Stimulated activated naive CD8-positive, alpha-beta T cell treated with anti-CD3 and anti-CD28 coated beads, Interleukin-15, Interleukin-2, amounts not matched to agents 100 ng/mL and 50 ng/mL, for 24 hours (primary cell): ENCODE measurements at regions not wholly inside any gene's neighbourhood (a gene's known extent, or its start where the extent isn't known, plus 50 kb on each side); places are given as distances from the start of the nearest gene placed in this dataset.
"Not testable (repeated sequence)": the region's sequence is repeated elsewhere in the genome, so short reads cannot be mapped to it uniquely, and the experiment has no call there.

ENCODE experiments used
- H3K27ac Mint-ChIP-seq: one replicate; pipeline ENCODE4 v1.8.0; 2021; ENCODE audit warnings: mild to moderate bottlenecking, mixed read lengths
- H3K27me3 Mint-ChIP-seq: one replicate; pipeline ENCODE4 v1.8.0; 2021; ENCODE audit warnings: mixed read lengths
- H3K36me3 Mint-ChIP-seq: one replicate; pipeline ENCODE4 v1.8.0; 2021; ENCODE audit warnings: low read depth, mixed read lengths
- H3K4me1 Mint-ChIP-seq: one replicate; pipeline ENCODE4 v1.8.0; 2021; ENCODE audit warnings: low read depth, mixed read lengths
- H3K4me3 Mint-ChIP-seq: one replicate; pipeline ENCODE4 v1.8.0; 2021; ENCODE audit warnings: mild to moderate bottlenecking, mixed read lengths
- H3K9me3 Mint-ChIP-seq: one replicate; pipeline ENCODE4 v1.8.0; 2021; ENCODE audit warnings: mixed read lengths

DNA sequence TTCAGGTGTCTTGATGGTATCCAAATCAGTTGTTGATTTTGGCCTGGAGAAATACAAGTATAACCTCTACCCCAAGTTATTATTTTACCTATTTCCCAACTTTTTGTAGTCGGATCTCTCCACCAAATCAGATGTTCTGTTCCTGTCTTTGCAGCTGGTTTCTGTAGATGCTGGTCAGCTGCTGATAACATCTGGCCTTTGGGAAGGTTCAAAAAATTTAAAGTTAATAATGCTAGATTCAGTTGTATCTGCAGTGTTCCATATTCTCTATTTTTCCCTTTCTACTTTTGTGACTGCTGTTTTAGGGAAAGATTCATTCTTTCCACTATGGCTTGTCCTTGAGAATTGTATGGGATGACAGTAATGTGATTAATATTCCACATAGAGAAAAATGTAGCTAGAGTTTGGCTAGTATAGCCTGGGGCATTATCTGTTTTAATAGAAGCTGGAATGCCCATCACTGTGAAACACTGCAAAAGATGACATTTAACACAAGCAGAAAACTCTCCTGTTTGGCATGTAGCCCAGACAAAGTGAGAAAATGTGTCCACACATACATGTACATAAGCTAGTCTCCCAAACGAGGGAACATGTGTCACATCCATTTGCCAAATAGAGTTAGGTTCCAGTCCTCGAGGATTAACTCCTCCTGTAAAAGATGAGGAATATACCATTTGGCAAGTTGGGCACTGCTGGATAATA lies 99.2 kb downstream of the ZNF100 start:
- H3K4me3 Mint-ChIP-seq, H3K9me3 Mint-ChIP-seq, H3K27me3 Mint-ChIP-seq, H3K36me3 Mint-ChIP-seq, H3K27ac Mint-ChIP-seq, H3K4me1 Mint-ChIP-seq: not testable (repeated sequence)

DNA sequence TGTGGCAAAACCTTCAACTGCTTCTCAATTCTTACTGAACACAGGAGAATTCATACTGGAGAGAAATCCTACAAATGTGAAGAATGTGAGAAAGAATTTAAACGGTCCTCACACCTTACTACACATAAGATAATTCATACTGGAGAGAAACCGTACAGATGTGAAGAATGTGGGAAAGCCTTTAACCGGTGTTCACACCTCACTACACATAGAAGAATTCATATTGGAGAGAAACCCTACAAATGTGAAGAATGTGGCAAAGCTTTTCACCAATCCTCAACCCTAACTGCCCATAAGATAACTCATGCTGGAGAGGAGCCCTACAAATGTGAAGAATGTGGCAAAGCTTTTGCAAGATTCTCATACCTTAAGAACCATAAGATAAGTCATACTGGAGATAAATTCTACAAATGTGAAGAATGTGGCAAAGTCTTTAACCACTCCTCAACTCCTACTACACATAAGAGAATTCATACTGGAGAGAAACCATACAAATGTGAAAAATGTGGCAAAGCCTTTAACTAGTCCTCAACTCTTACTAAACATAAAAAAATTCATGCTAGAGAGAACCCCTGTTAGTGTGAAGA lies 111.7 kb downstream of the ZNF100 start:
- no peak overlapping the region for H3K27ac Mint-ChIP-seq
- H3K4me3 Mint-ChIP-seq: no peak overlapping the region
- no peaks in the 10 kb centered on the region for H3K27me3 Mint-ChIP-seq
- no peaks in the 10 kb centered on the region for H3K36me3 Mint-ChIP-seq
- H3K4me1 Mint-ChIP-seq: no peaks in the 10 kb centered on the region
- peaks cover 13% of the 10 kb centered on the region for H3K9me3 Mint-ChIP-seq

DNA sequence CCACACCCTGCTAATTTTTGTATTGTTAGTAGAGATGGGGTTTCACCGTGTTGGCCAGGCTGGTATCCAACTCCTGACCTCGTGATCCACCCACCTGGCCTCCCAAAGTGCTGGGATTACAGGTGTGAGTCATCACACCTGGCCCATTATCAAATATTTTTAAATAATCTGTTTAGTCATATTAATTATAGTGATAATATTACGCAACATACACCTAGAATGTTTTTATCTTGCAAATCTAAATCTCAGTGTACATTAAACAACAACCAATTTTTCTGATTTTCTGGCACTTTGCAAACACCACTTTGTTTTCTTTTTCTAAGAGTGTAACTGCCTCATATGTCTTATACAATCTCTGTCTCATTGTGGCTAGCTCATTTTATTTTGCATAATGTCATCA lies 115.9 kb downstream of the ZNF100 start:
- not testable (repeated sequence) for H3K27me3 Mint-ChIP-seq, H3K4me3 Mint-ChIP-seq, H3K36me3 Mint-ChIP-seq, H3K4me1 Mint-ChIP-seq, H3K27ac Mint-ChIP-seq
- H3K9me3 Mint-ChIP-seq: peaks cover 21% of the 10 kb centered on the region

DNA sequence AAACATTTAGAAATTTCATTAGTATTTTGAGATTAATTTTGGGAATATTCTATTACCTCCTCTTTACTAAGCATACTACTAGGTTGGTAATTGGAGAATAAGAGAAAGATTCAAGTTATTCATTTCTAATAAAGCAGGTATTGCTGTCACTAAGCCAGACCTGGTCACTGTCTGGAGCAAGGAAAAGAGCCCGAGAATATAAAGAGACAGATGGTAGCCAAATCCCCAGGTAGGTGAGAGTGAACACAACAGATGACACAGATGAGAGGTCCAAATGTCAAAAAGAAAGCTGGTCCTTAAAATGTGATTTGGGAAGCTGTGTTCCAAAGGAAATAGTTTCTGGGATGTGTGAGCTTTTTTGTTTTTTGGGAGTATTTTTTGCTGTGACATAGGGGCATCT lies 128.6 kb downstream of the ZNF100 start:
- H3K27ac Mint-ChIP-seq: no peak overlapping the region
- H3K27me3 Mint-ChIP-seq: no peaks in the 10 kb centered on the region
- peaks cover 7% of the 10 kb centered on the region for H3K9me3 Mint-ChIP-seq
- H3K4me3 Mint-ChIP-seq: no peak overlapping the region
- H3K36me3 Mint-ChIP-seq: no peaks in the 10 kb centered on the region
- no peaks in the 10 kb centered on the region for H3K4me1 Mint-ChIP-seq

DNA sequence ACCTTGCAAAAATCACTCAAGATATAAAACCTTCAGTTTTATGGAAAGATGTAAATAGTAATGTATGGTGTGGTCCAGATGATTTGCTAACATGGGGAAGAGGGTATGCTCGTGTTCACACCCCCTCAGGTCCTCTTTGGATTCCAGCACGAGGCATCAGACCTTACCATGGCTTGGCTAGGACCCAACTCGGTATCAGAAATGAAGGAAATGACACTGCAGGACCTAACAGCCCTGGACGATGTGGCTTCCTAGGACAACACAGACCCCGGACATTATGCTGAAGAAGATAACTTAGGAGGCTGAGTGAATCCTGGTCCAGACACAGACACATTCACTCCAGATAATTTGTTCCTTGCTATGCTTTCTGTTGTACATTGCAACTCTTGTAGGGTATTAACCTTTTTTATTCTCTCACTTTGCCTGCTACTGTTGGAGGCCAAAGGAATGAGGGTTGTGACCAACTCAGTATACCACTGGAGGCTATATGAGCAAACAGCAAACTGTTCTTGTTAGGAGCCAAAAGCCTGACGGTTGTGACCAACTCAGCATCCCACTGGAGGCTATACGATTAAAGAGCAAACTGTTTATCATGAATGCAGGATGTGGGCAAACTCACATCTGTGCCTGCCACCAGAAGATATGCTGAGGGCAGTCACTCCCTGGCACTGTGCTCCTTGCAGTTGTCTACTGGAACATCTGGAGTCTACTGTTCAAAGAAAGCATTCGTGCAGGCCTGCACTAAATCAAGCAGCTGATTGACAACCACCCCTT lies 121.7 kb downstream of the ZNF429 start:
- no peak overlapping the region for H3K4me3 Mint-ChIP-seq
- H3K27me3 Mint-ChIP-seq: no peaks in the 10 kb centered on the region
- peaks cover 10% of the 10 kb centered on the region for H3K9me3 Mint-ChIP-seq
- no peak overlapping the region for H3K27ac Mint-ChIP-seq
- H3K36me3 Mint-ChIP-seq: no peaks in the 10 kb centered on the region
- H3K4me1 Mint-ChIP-seq: no peaks in the 10 kb centered on the region

DNA sequence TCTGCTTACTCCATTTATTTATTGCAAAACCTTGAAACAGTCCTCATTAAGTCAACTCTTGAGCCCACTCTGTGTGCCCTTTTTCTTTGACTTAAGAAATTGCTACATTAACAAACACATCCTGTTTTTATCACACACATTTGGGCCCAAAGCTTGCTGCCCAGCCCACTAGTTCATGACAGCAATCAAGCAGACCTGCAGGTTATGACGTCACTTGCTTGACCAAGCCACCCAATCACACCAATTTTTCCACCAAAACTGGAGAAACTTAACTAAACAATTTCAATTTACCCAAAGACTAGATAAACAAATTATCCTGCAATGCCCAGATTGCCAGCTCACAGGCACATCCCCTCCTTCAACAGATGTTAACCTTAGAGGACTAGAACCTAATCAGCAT lies 120.7 kb downstream of the ZNF429 start:
- peaks cover 10% of the 10 kb centered on the region for H3K9me3 Mint-ChIP-seq

DNA sequence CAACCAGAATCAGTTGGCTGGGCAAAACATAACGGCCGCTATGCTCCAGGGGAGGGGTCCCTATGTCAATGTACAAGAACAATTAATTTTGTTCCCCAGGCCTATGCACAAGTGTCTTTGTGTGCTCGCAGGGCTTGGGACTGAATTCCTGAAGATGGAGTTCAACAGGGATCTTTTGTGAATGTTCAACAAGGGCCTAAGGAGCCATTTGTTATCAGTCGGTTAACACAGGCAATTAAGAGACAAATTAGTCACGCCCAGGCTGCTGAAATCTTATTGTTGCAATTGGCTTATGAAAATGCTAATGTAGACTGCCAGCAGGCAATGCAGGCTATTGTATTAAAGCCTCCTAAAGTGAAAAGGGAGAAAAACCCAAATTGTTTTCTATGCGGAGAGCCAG lies 117.5 kb downstream of the ZNF429 start:
- no peak overlapping the region for H3K27ac Mint-ChIP-seq

More for the DNA sequence above, 120.7 kb downstream of the ZNF429 start:
- H3K4me1 Mint-ChIP-seq: no peaks in the 10 kb centered on the region
- H3K27me3 Mint-ChIP-seq: no peaks in the 10 kb centered on the region
- H3K27ac Mint-ChIP-seq: no peak overlapping the region
- H3K36me3 Mint-ChIP-seq: no peaks in the 10 kb centered on the region
- H3K4me3 Mint-ChIP-seq: no peak overlapping the region

DNA sequence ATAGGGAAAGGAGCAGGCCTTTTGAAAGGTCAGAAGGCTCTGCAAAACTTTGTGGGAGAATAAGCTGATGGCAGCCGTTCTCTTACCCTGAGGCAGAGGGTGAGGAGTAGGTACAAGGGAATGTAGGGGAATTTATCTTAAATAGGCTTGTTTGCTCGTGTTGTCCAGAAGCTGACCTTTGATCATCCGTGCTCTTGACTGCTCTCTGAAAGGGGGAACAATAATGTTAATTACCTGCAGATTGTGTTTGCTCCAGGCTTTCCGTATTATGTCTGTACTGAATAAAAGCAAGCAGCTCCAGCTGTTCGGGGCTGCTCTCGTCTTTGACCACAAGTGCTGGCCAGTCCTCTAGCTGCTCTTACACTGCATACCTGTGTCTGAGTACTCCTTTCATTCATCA lies 116.3 kb downstream of the ZNF429 start:
- Mint-ChIP-seq H3K4me1 (no peaks in the 10 kb centered on the region), H3K9me3 (peaks cover 9% of the 10 kb centered on the region), H3K27me3 (no peaks in the 10 kb centered on the region), H3K27ac (no peak overlapping the region), H3K4me3 (no peak overlapping the region), H3K36me3 (no peaks in the 10 kb centered on the region)

More for the DNA sequence above, 117.5 kb downstream of the ZNF429 start:
- Mint-ChIP-seq H3K9me3 (peaks cover 7% of the 10 kb centered on the region), H3K4me1 (no peaks in the 10 kb centered on the region), H3K36me3 (no peaks in the 10 kb centered on the region), H3K27me3 (no peaks in the 10 kb centered on the region), H3K4me3 (no peak overlapping the region)

DNA sequence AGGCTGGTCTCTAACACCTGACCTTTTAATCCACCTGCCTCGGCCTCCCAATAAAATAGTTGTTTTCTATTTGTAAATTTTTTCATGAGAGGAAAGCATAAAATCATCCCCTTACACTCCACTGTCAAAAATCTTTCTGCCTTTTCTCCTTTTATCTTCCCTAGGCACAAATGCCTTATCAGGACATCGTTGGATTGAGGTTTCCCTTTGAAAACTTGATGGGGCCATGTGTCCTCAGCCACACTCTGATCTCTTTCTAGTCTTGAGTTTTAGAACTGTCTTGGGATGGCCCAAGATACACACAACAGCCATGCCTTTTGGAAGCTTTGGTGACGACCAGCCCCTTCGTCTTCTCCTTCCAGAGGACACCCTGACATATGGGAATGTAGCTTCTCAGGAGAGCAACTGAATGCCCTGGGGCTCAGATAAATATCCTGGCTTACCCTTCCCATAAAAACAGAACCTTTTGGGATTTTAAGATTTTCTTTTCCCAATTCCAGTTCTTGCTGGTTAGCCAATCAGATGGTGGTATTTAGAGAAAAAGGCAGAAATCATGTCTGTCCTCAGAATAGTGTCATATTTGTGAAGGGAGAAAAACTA lies 112.4 kb downstream of the ZNF429 start:
- Mint-ChIP-seq H3K9me3 (peaks cover 3% of the 10 kb centered on the region), H3K4me1 (no peaks in the 10 kb centered on the region), H3K4me3 (no peak overlapping the region), H3K27ac (no peak overlapping the region), H3K36me3 (no peaks in the 10 kb centered on the region), H3K27me3 (no peaks in the 10 kb centered on the region)

DNA sequence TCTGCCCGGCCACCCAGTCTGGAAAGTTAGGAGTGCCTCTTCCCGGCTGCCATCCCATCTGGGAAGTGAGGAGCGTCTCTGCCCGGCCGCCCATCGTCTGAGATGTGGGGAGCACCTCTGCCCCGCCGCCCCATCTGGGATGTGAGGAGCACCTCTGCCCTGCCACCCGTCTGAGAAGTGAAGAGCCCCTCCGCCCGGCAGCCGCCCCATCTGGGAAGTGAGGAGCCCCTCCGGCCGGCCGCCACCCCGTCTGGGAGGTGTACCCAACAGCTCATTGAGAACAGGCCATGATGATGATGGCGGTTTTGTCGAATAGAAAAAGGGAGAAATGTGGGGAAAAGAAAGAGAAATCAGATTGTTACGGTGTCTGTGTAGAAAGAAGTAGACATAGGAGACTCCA lies 109.4 kb downstream of the ZNF429 start:
- not testable (repeated sequence) for H3K27ac Mint-ChIP-seq, H3K4me3 Mint-ChIP-seq, H3K9me3 Mint-ChIP-seq, H3K27me3 Mint-ChIP-seq, H3K4me1 Mint-ChIP-seq, H3K36me3 Mint-ChIP-seq

DNA sequence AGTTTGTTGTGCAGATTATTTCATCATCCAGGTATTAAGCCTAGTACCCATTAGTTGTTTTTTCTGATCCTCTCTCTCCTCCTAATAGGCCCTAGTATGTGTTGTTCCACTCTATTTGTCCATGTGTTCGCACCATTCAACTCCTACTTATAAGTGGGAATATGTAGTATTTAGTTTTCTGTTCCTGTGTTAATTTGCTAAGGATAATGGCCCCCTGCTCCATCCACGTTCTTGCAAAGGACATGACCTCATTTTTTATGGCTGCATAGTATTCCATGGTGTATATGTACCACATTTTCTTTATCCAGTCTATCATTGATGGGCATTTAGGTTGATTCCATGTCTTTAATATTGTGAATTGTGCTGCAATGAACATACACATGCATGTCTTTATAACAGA lies 107.8 kb downstream of the ZNF429 start:
- not testable (repeated sequence) for H3K4me3 Mint-ChIP-seq, H3K36me3 Mint-ChIP-seq, H3K27me3 Mint-ChIP-seq, H3K4me1 Mint-ChIP-seq, H3K27ac Mint-ChIP-seq, H3K9me3 Mint-ChIP-seq

DNA sequence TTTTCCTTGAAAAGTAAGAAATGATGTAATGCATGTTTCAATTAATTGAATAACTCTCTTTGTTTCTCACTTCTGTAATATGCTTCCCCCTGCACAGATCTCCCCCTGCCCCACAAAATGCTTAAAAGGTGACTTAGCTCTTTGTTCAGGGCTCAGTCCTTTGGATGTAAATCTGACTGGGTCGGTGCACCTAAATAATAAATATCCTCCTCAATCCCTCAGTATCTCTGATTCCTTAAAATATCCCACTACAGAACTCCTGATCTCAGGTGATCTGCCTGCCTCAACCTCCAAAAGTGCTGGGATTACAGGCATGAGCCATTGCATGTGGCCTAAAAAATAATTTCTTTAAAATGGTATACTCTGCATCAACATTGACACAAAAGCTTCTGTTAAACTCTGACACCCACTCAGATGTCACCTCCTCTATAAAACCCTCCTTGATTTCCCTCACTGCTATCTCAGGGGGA lies 107.0 kb downstream of the ZNF429 start:
- H3K4me3 Mint-ChIP-seq: no peak overlapping the region
- no peaks in the 10 kb centered on the region for H3K4me1 Mint-ChIP-seq
- no peaks in the 10 kb centered on the region for H3K36me3 Mint-ChIP-seq
- no peaks in the 10 kb centered on the region for H3K27me3 Mint-ChIP-seq
- H3K9me3 Mint-ChIP-seq: peaks cover 5% of the 10 kb centered on the region
- H3K27ac Mint-ChIP-seq: no peak overlapping the region

DNA sequence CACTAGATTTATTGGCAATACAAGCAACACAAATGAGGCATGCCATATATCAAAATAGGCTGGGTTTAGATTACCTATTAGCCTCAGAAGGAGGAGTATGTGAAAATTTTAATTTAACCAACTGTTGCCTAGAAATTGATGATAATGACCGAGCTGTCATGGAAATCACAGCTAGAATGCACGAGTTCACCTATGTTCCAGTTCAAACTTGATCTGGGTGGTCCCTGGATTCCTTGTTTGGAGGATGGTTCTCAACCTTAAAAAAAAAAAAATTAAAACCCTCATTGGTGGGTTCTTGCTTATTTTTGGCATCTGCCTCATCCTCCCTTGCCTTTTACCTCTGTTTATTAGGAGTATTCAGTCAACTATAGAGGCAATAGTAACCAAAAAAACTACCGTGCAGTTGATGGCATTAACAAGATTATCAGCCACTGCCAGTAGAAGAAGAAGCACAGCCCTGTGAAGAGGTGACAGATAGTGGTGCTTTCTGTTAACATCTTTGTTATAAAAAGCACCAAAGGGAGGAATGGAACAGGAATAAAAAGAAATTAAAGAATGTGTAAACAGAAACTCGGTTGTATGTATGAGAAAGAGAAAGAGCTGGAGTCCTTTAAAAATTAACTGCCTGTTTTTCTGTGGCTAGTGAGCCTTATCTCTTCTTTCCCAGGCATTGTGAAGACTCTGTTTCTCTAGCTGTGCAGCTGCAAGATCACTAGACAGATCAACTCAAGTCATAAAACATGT lies 106.4 kb downstream of the ZNF429 start:
- Mint-ChIP-seq H3K27me3 (no peaks in the 10 kb centered on the region), H3K9me3 (peaks cover 5% of the 10 kb centered on the region), H3K36me3 (no peaks in the 10 kb centered on the region), H3K27ac (no peak overlapping the region), H3K4me3 (no peak overlapping the region), H3K4me1 (no peaks in the 10 kb centered on the region)

DNA sequence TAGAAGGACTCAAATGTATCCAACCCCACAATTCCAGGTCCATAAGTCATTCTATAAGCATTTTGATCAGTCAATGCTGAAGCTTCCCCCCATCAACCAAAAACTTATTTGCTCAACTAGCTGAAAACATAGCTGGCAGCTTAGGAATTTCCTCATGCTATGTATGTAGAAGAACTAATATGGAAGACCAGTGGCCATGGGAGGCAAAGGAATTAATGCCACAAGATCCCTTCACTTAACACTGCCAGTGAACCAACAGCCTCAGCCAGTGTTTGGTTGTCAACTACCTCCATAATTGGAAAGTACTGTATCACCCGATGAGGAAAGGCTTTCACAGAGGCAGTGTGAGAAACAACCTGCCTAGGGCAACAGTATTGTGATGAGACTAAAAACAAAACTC lies 105.4 kb downstream of the ZNF429 start:
- H3K36me3 Mint-ChIP-seq: no peaks in the 10 kb centered on the region
- H3K27ac Mint-ChIP-seq: no peak overlapping the region
- H3K9me3 Mint-ChIP-seq: peaks cover 5% of the 10 kb centered on the region
- no peak overlapping the region for H3K4me3 Mint-ChIP-seq
- no peaks in the 10 kb centered on the region for H3K27me3 Mint-ChIP-seq
- H3K4me1 Mint-ChIP-seq: no peaks in the 10 kb centered on the region

DNA sequence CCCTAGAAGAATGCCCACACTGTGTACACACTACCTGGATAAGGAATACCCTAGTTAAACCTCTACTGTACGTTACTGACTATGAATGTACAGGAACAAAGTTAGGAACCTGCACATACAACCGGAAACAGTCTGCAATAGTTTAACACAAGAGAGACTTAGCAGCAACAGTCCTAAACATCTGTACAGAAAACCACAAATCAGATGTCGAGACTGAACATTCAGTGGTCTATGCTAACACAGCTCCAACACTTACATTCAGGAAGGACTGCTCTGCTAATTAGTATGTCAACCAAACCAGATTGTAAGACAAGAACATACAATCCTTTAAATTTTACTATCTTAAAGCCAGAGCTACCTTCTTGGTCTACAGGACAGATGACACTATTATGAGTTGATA lies 104.9 kb downstream of the ZNF429 start:
- no peaks in the 10 kb centered on the region for H3K27me3 Mint-ChIP-seq
- H3K27ac Mint-ChIP-seq: no peak overlapping the region
- no peak overlapping the region for H3K4me3 Mint-ChIP-seq
- H3K9me3 Mint-ChIP-seq: peaks cover 5% of the 10 kb centered on the region
- no peaks in the 10 kb centered on the region for H3K4me1 Mint-ChIP-seq
- H3K36me3 Mint-ChIP-seq: no peaks in the 10 kb centered on the region
